Prostate gland (tissue), 2 donors: ENCODE measurements at regions not wholly inside any gene's neighbourhood (a gene's known extent, or its start where the extent isn't known, plus 50 kb on each side); places are given as distances from the start of the nearest gene placed in this dataset.

Source experiments
- CTCF ChIP-seq, 4 experiments: fragments of 200-600 bp in 2 of 4; fragments of 450-650 bp in 2 of 4; sonication (generic) in 2 of 4; IDR thresholded peaks; 1 replicate in 3 of 4; 2 replicates in 1 of 4; pipeline ENCODE4 v1.5.1; 2016 to 2019; ENCODE audit warnings: antibody characterized with exemption in 4 of 4, mild to moderate bottlenecking in 2 of 4, moderate library complexity in 2 of 4
- POLR2AphosphoS5 ChIP-seq: sonication (generic); formaldehyde crosslinking; IDR thresholded peaks from one replicate; pipeline ENCODE4 v1.6.1; 2017; ENCODE audit warnings: antibody characterized with exemption

- TF ChIP-seq CTCF (IDR thresholded peaks at IDR 0.05) (no peak), POLR2AphosphoS5 (no peak)
Measured at GRCh38 chr5:131084436-131084835, 80.6 kb downstream of the HINT1 start.
